Liver (tissue), 7 donors: ENCODE measurements at regions not wholly inside any gene's neighbourhood (a gene's known extent, or its start where the extent isn't known, plus 50 kb on each side); places are given as distances from the start of the nearest gene placed in this dataset.

Source experiments
- DNase-seq: peaks from one replicate; pipeline ENCODE4 v3.0.0-alpha.2; 2017; ENCODE audit warnings: low spot score
- H3K27ac ChIP-seq, 2 donors: one replicate each; pipeline ENCODE4 v1.7.0; 2013; ENCODE audit warnings: inconsistent platforms in 2 of 2, low read length in 2 of 2, control low read depth in 1 of 2, low read depth in 1 of 2, mild to moderate bottlenecking in 1 of 2
- H3K27me3 ChIP-seq, 4 donors: one replicate each; pipeline versions ENCODE4 v1.6.1 to v1.7.0; 2013; ENCODE audit warnings: low read length in 3 of 4, inconsistent platforms in 1 of 4, mild to moderate bottlenecking in 1 of 4, moderate library complexity in 1 of 4; ENCODE audit not compliant: control insufficient read depth in 4 of 4, insufficient read depth in 4 of 4
- H3K36me3 ChIP-seq, 4 donors: one replicate each; pipeline versions ENCODE4 v1.6.1 to v1.7.0; 2013; ENCODE audit warnings: low read length in 3 of 4, mild to moderate bottlenecking in 3 of 4, low read depth in 1 of 4, moderate library complexity in 1 of 4; ENCODE audit not compliant: control insufficient read depth in 4 of 4, insufficient read depth in 3 of 4
- H3K4me1 ChIP-seq, 4 donors: one replicate each; pipeline versions ENCODE4 v1.6.1 to v1.7.0; 2013; ENCODE audit warnings: low read length in 3 of 4, mild to moderate bottlenecking in 3 of 4, moderate library complexity in 1 of 4; ENCODE audit not compliant: control insufficient read depth in 4 of 4, insufficient read depth in 4 of 4
- H3K4me3 ChIP-seq, 3 donors: one replicate each; pipeline versions ENCODE4 v1.6.1 to v1.7.0; 2013; ENCODE audit warnings: low read length in 3 of 3, control low read depth in 1 of 3, low read depth in 1 of 3, mild to moderate bottlenecking in 1 of 3
- H3K9ac ChIP-seq, 2 donors: one replicate each; pipeline ENCODE4 v1.7.0; 2013; ENCODE audit warnings: low read length in 2 of 2, mild to moderate bottlenecking in 2 of 2, moderate library complexity in 2 of 2, control low read depth in 1 of 2, low read depth in 1 of 2
- H3K9me3 ChIP-seq, 4 donors: one replicate each; pipeline versions ENCODE4 v1.6.1 to v1.7.0; 2013; ENCODE audit warnings: low read length in 3 of 4; ENCODE audit not compliant: control insufficient read depth in 4 of 4
- ATF3 ChIP-seq: IDR thresholded peaks from 2 replicates; pipeline ENCODE4 v1.6.1; 2016; ENCODE audit warnings: antibody characterized with exemption
- EGR1 ChIP-seq, 2 donors: IDR thresholded peaks; 2 replicates each; pipeline ENCODE4 v1.6.1; 2016 to 2018; ENCODE audit warnings: antibody characterized with exemption in 2 of 2, low read depth in 2 of 2
- FOXA1 ChIP-seq: IDR thresholded peaks from 2 replicates; pipeline ENCODE4 v1.6.1; 2016; ENCODE audit warnings: antibody characterized with exemption
- FOXA2 ChIP-seq: IDR thresholded peaks from 2 replicates; pipeline ENCODE4 v1.6.1; 2016; ENCODE audit warnings: antibody characterized with exemption
- GABPA ChIP-seq, 2 donors: IDR thresholded peaks in 1 of 2; conservative IDR thresholded peaks in 1 of 2; 2 replicates each; pipeline ENCODE4 v1.6.1; 2016; ENCODE audit warnings: antibody characterized with exemption in 2 of 2, mild to moderate bottlenecking in 1 of 2, moderate library complexity in 1 of 2
- HNF4A ChIP-seq, 2 donors: conservative IDR thresholded peaks; 2 replicates each; pipeline ENCODE4 v1.6.1; 2016; ENCODE audit warnings: antibody characterized with exemption in 2 of 2, mild to moderate bottlenecking in 2 of 2
- HNF4G ChIP-seq: IDR thresholded peaks from 2 replicates; pipeline ENCODE4 v1.6.1; 2016; ENCODE audit warnings: antibody characterized with exemption
- JUND ChIP-seq, 2 donors: IDR thresholded peaks; 2 replicates each; pipeline ENCODE4 v1.6.1; 2016; ENCODE audit warnings: antibody characterized with exemption in 2 of 2
- MAX ChIP-seq: IDR thresholded peaks from 2 replicates; pipeline ENCODE4 v1.6.1; 2016; ENCODE audit warnings: antibody characterized with exemption
- NR2F2 ChIP-seq: IDR thresholded peaks from 2 replicates; pipeline ENCODE4 v1.6.1; 2016; ENCODE audit warnings: antibody characterized with exemption
- REST ChIP-seq: IDR thresholded peaks from 2 replicates; pipeline ENCODE4 v1.6.1; 2016; ENCODE audit warnings: antibody characterized with exemption, mild to moderate bottlenecking
- RXRA ChIP-seq, 2 donors: IDR thresholded peaks; 2 replicates each; pipeline ENCODE4 v1.6.1; 2017 to 2018; ENCODE audit warnings: antibody characterized with exemption in 2 of 2, mild to moderate bottlenecking in 1 of 2
- SP1 ChIP-seq: IDR thresholded peaks from 2 replicates; pipeline ENCODE4 v1.6.1; 2018; ENCODE audit warnings: antibody characterized with exemption, mild to moderate bottlenecking
- TAF1 ChIP-seq: conservative IDR thresholded peaks from 2 replicates; pipeline ENCODE4 v1.6.1; 2016; ENCODE audit warnings: antibody characterized with exemption, mild to moderate bottlenecking
- YY1 ChIP-seq: IDR thresholded peaks from 2 replicates; pipeline ENCODE4 v1.6.1; 2016; ENCODE audit warnings: antibody characterized with exemption, mild to moderate bottlenecking
- ZBTB33 ChIP-seq: IDR thresholded peaks from 2 replicates; pipeline ENCODE4 v1.6.1; 2016; ENCODE audit warnings: antibody characterized with exemption
- WGBS: extraction: QIAGEN DNeasy Blood & Tissue Kit; methylation state at CpG from one replicate; pipeline ENCODE4 v1.1.7; 2013; 5-methylcytosine and 5-hydroxymethylcytosine counted together
- donor health status: healthy.
- donor health status: healthy.
- donor health status: healthy.
- donor health status: healthy.

- no peak overlapping the region for H3K9ac ChIP-seq
- no peaks in the 10 kb centered on the region for H3K4me1 ChIP-seq
- H3K36me3 ChIP-seq, result no peaks in the 10 kb centered on the region
- WGBS, result 49% methylated on average over 7 of the region's 7 CpGs
- TF ChIP-seq TAF1 (no peak), FOXA2 (no peak), YY1 (no peak), ATF3 (no peak), HNF4G (no peak), REST (no peak), ZBTB33 (no peak)
- no peak overlapping the region for H3K4me3 ChIP-seq
- H3K27me3 ChIP-seq, result peaks cover 0 to 4% (median 2%) of the 10 kb centered on the region in 4 donors
- peaks cover 0 to 1% (median 0%) of the 10 kb centered on the region in 4 donors for H3K9me3 ChIP-seq
- DNase-seq, result no peak
- no peak overlapping the region for H3K27ac ChIP-seq
Observed at GRCh38 chr15:23758891-23759290, 71.8 kb upstream of the NDN start.

GRCh38 chr15:23760024-23760423 is 72.9 kb upstream of the NDN start:
- no peak overlapping the region for H3K27ac ChIP-seq
- no peak for TF ChIP-seq EGR1 (IDR thresholded peaks at IDR 0.05; ENCODE audit: low read depth in 2 of 2)
- H3K4me1 ChIP-seq, result no peaks in the 10 kb centered on the region
- H3K9ac ChIP-seq, result no peak overlapping the region
- 33% methylated on average over 4 of the region's 4 CpGs for whole genome bisulfite sequencing
- H3K4me3 ChIP-seq, result no peak overlapping the region
- H3K27me3 ChIP-seq, result peaks cover 0 to 4% (median 2%) of the 10 kb centered on the region in 4 donors
- peaks cover 0 to 1% (median 0%) of the 10 kb centered on the region in 4 donors for H3K9me3 ChIP-seq
- no peak for DNase-seq
- no peaks in the 10 kb centered on the region for H3K36me3 ChIP-seq

GRCh38 chr15:23761386-23761785 is 74.3 kb upstream of the NDN start:
- no peak overlapping the region for H3K27ac ChIP-seq
- no peak for DNase-seq

More at GRCh38 chr15:23761386-23761785, 74.3 kb upstream of the NDN start:
- no peak overlapping the region for H3K4me3 ChIP-seq
- H3K9me3 ChIP-seq, result no peaks in the 10 kb centered on the region
- 68% methylated on average over 6 of the region's 6 CpGs for WGBS
- no peak overlapping the region for H3K9ac ChIP-seq
- H3K4me1 ChIP-seq, result no peaks in the 10 kb centered on the region
- TF ChIP-seq JUND (IDR thresholded peaks at IDR 0.05) (no peak), HNF4A (conservative IDR thresholded peaks at IDR 0.05) (no peak), REST (no peak), GABPA (IDR thresholded peaks at IDR 0.05 in 1 of 2, conservative IDR thresholded peaks at IDR 0.05 in 1 of 2) (no peak), MAX (no peak), SP1 (no peak), EGR1 (IDR thresholded peaks at IDR 0.05; ENCODE audit: low read depth in 2 of 2) (no peak), FOXA2 (no peak), RXRA (IDR thresholded peaks at IDR 0.05) (no peak), ATF3 (no peak), FOXA1 (no peak), NR2F2 (no peak)
- H3K36me3 ChIP-seq, result no peaks in the 10 kb centered on the region
- peaks cover 0 to 3% (median 0%) of the 10 kb centered on the region in 4 donors for H3K27me3 ChIP-seq
